Lower leg skin (tissue), 4 donors: ENCODE measurements at regions not wholly inside any gene's neighbourhood (a gene's known extent, or its start where the extent isn't known, plus 50 kb on each side); places are given as distances from the start of the nearest gene placed in this dataset.

Experiments used
- DNase-seq, 2 donors: peaks; one replicate each; pipeline ENCODE4 v3.0.0-alpha.2; 2019; ENCODE audit warnings: low spot score in 2 of 2
- H3K4me3 ChIP-seq: fragments of 200-600 bp; sonication (generic); 2 replicates; pipeline ENCODE4 v1.5.1; 2017; ENCODE audit warnings: mild to moderate bottlenecking, low read depth; ENCODE audit not compliant: poor library complexity, severe bottlenecking
- POLR2A ChIP-seq, 2 donors: fragments of 450-650 bp; IDR thresholded peaks; one replicate each; pipeline ENCODE4 v1.6.1; 2016 to 2017; ENCODE audit warnings: antibody characterized with exemption in 2 of 2, mild to moderate bottlenecking in 1 of 2, moderate library complexity in 1 of 2
- WGBS, 2 donors: methylation state at CpG; one replicate each; pipeline ENCODE4 v1.1.5; 2018; 5-methylcytosine and 5-hydroxymethylcytosine counted together
- intact Hi-C: fragments of 100-400 bp; cut with DNase I; formaldehyde crosslinking; loops from one replicate; pipeline ENCODE4 v1.15.0; 2023; ENCODE audit warnings: low total_unique reads
- TF ChIP-seq, protein P1 (sequence below), 3 donors: fragments of 450-650 bp; IDR thresholded peaks; one replicate each; pipeline ENCODE4 v1.5.1; 2016; ENCODE audit warnings: antibody characterized with exemption in 3 of 3, mild to moderate bottlenecking in 3 of 3, moderate library complexity in 2 of 3

DNA sequence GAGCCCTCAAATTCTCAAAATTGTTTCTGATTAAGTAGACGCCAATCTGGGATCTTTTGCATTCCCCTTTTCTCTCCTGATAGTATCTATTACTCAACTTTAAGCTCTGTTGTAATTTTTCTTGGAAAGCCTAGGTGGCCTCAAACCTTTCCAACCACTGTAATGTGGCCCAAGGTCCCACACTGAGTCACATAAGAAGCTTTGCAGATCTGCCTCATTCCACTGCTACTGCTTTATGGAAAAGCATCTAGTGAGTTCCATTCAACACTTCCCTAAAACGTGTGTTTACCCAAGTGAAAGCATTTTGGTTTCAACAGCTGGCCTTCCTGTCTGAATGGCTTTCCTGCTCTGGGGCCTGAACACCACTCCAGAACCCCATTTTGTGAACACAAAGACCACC, 493.6 kb upstream of the SPHKAP start:
- no peak for TF ChIP-seq POLR2A (IDR thresholded peaks at IDR 0.05)
- TF ChIP-seq, protein P1, sequence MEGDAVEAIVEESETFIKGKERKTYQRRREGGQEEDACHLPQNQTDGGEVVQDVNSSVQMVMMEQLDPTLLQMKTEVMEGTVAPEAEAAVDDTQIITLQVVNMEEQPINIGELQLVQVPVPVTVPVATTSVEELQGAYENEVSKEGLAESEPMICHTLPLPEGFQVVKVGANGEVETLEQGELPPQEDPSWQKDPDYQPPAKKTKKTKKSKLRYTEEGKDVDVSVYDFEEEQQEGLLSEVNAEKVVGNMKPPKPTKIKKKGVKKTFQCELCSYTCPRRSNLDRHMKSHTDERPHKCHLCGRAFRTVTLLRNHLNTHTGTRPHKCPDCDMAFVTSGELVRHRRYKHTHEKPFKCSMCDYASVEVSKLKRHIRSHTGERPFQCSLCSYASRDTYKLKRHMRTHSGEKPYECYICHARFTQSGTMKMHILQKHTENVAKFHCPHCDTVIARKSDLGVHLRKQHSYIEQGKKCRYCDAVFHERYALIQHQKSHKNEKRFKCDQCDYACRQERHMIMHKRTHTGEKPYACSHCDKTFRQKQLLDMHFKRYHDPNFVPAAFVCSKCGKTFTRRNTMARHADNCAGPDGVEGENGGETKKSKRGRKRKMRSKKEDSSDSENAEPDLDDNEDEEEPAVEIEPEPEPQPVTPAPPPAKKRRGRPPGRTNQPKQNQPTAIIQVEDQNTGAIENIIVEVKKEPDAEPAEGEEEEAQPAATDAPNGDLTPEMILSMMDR (IDR thresholded peaks at IDR 0.05), result no peak
- H3K4me3 ChIP-seq, result no peak overlapping the region
- peak in 1 of 2 donors; percentile 39 for DNase-seq
- intact Hi-C loops, result no loop called here
- 33 to 50% methylated on average over 2 of the region's 2 CpGs for WGBS, 2 donors

DNA sequence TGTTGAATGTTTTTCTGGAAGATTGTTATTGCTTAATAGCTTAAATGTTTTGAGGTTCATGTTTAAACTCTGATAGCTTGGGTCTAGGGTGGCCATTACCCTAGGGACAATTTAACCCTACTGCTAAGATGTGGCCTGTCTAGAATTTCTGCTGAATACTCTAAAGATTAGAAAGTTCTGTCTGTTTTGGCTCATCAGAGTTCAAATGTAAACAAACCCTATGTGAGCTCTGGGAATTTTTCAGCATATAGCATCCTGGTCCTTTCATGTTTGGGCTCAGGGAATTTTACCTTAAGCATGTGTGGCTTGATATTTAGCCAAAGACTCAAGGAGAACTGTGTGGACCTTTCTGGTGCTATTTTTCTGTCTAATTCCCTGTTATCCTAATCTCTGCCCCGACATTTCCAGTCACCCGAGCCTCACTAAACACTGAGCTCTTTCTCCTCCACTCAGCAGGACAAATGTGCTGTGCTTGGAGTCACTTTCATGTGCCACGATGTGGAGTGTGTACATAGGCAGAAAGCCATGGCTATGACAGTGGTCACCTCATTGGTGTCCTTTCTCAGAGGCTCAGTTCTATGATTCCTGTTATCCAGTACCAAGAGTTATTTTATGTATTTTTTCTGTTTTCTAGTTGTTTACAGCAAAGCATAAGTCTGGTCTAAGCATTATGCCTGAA, 492.5 kb upstream of the SPHKAP start:
- H3K4me3 ChIP-seq, result no peak overlapping the region
- intact Hi-C loops, result no loop called here
- WGBS, 2 donors, result 75 to 76% methylated on average over 3 of the region's 3 CpGs
- no peak for TF ChIP-seq POLR2A (IDR thresholded peaks at IDR 0.05)
- TF ChIP-seq, protein P1 (IDR thresholded peaks at IDR 0.05), result no peak
- DNase-seq, result no peak

DNA sequence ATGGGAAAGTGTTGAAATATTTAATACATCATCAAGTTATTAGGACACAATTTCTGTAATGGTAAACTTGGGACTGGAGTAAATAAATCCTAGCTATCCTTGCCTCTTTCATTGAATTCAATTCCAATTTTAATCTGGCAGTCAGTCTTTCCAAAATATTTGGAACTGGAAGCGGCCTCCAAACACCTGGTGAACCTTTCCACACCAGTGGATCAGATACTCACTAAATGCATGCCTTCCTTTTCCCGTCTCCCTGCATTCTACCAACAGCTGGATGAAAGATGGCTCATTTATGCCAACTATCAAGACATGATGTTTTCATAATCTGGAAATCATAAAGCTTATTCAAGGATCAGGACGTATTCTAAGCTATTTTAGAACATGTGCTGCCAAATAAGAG, 488.2 kb upstream of the SPHKAP start:
- TF ChIP-seq POLR2A (IDR thresholded peaks at IDR 0.05), result no peak
- TF ChIP-seq, protein P1 (IDR thresholded peaks at IDR 0.05), result no peak
- no peak for DNase-seq
- 37 to 44% methylated on average over 3 of the region's 3 CpGs for WGBS, 2 donors
- intact Hi-C loops, result no loop called here
- H3K4me3 ChIP-seq, result no peak overlapping the region

DNA sequence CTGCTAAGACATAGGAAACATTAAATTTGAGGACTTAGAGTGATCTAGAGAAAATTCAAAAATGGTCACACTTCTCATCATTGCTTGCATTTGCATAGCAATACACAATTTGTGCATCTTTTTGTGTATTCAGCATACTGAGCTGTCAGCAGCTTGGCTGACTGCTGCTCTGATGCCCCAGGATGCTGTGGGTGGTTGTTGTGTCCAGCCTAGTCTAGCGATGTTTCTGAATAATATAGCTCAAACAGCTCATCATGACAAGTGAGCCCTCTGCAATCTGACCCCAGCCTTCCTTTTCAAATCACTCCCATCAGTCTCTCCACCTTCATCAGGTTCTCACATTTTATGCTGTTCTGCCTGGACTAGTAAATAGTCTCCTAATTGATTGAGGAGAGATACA, 483.7 kb upstream of the SPHKAP start:
- DNase-seq, result no peak
- intact Hi-C loops, result no loop called here

DNA sequence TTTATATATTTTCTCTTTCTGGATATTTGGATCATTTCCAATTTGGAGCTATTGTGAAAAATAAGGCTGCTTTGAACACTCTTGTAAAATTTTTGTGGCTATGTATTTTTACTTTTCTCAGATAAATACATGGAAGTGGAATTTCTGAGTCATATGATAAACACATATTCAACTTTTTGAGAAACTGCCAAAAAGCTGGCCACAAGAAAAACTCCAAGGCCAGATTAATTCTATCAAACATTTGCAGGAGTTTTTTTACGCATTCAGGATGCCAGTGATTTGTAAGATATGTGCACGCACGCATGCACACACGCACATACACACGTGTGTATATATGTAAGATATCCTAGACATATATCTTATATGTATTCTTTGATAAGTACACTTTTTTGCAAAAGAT, 477.5 kb upstream of the SPHKAP start:
- H3K4me3 ChIP-seq, result no peak overlapping the region
- 82 to 89% methylated on average over 5 of the region's 5 CpGs for WGBS, 2 donors
- intact Hi-C loops, result no loop called here
- no peak for TF ChIP-seq POLR2A (IDR thresholded peaks at IDR 0.05)
- TF ChIP-seq, protein P1 (IDR thresholded peaks at IDR 0.05), result no peak
- DNase-seq, result no peak

More for the DNA sequence above, 483.7 kb upstream of the SPHKAP start:
- WGBS, 2 donors, result 88 to 94% methylated on average over 1 of the region's 1 CpG
- TF ChIP-seq, protein P1 (IDR thresholded peaks at IDR 0.05), result no peak
- TF ChIP-seq POLR2A (IDR thresholded peaks at IDR 0.05), result no peak
- H3K4me3 ChIP-seq, result no peak overlapping the region
